ENCODE measurements at regions not wholly inside any gene's neighbourhood (a gene's known extent, or its start where the extent isn't known, plus 50 kb on each side); places are given as distances from the start of the nearest gene placed in this dataset.

DNA sequence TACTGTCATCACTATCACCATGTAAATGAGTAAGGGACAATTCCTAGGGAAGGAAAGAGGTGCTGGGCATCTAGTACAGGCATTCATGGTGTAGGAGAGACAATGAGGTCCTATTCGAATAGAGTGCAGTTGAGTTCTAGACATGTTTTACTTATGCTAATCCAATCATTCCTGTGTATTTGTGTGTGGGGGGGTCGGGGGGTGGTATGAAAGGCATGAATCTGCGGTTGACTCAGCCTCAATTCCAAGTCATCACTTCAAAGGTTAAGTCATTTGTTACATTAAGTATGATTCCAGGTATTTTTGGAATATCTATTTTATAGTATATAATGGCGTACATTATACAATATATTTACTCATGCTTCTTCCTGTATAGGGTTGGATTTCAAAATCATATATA lies 163.1 kb upstream of the GALNT15 start:
- TF ChIP-seq, protein P1, sequence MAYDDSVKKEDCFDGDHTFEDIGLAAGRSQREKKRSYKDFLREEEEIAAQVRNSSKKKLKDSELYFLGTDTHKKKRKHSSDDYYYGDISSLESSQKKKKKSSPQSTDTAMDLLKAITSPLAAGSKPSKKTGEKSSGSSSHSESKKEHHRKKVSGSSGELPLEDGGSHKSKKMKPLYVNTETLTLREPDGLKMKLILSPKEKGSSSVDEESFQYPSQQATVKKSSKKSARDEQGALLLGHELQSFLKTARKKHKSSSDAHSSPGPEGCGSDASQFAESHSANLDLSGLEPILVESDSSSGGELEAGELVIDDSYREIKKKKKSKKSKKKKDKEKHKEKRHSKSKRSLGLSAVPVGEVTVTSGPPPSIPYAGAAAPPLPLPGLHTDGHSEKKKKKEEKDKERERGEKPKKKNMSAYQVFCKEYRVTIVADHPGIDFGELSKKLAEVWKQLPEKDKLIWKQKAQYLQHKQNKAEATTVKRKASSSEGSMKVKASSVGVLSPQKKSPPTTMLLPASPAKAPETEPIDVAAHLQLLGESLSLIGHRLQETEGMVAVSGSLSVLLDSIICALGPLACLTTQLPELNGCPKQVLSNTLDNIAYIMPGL (CRISPR knock-in tag; IDR thresholded peaks at IDR 0.05; ENCODE audit: borderline replicate concordance): no peak
- no peak for TF ChIP-seq EHMT2 (IDR thresholded peaks at IDR 0.05; ENCODE audit: low read depth)
